B cell (primary cell): ENCODE measurements at regions not wholly inside any gene's neighbourhood (a gene's known extent, or its start where the extent isn't known, plus 50 kb on each side); places are given as distances from the start of the nearest gene placed in this dataset.

ENCODE experiments used
- ATAC-seq: fragments of 200-7000 bp; cut with Tn5 transposase; one replicate; pipeline ENCODE4 v1.10.0; 2021; ENCODE audit warnings: low read depth, mild to moderate bottlenecking, moderate number of reproducible peaks, moderate library complexity
- CTCF ChIA-PET: fragments of 350-600 bp; sonication (Branson Sonifier 250); formaldehyde crosslinking; loops from one replicate; lab custom pipeline; 2021; ENCODE audit warnings: antibody characterized with exemption, inconsistent platforms; lab: Charles Lee
- POLR2A ChIA-PET: fragments of 350-600 bp; sonication (Branson Sonifier 250); formaldehyde crosslinking; loops from one replicate; lab custom pipeline; 2021; ENCODE audit warnings: antibody characterized with exemption; lab: Charles Lee
- DNase-seq: peaks from one replicate; pipeline ENCODE4 v3.0.0; 2013
- H2AFZ ChIP-seq: 2 replicates; pipeline ENCODE4 v1.6.1; 2012; ENCODE audit warnings: mild to moderate bottlenecking, low read depth, low read length; ENCODE audit not compliant: insufficient read depth, poor library complexity, severe bottlenecking
- H3K27ac ChIP-seq, 2 donors: 1 replicate in 1 of 2; 2 replicates in 1 of 2; pipeline ENCODE4 v1.5.1; 2012 to 2013; ENCODE audit warnings: low read length in 2 of 2, mild to moderate bottlenecking in 2 of 2, moderate library complexity in 1 of 2
- H3K27me3 ChIP-seq, 4 experiments: fragments of 200-600 bp in 1 of 4; sonication (generic) in 1 of 4; replicated peaks in 1 of 4; 1 replicate in 2 of 4; 2 replicates in 2 of 4; pipeline versions ENCODE4 v1.6.1 to v1.7.0; 2013 to 2016; ENCODE audit warnings: low read length in 3 of 4, mild to moderate bottlenecking in 2 of 4, mixed read lengths in 1 of 4, moderate library complexity in 1 of 4; ENCODE audit not compliant: insufficient read depth in 4 of 4, control insufficient read depth in 3 of 4; ENCODE audit errors: control extremely low read depth in 1 of 4
- H3K36me3 ChIP-seq, 2 experiments: replicated peaks in 1 of 2; 1 replicate in 1 of 2; 2 replicates in 1 of 2; pipeline versions ENCODE4 v1.6.1 to v1.7.1; 2013; ENCODE audit warnings: low read length in 1 of 2; ENCODE audit not compliant: insufficient read depth in 2 of 2, control insufficient read depth in 1 of 2; ENCODE audit errors: control extremely low read depth in 1 of 2, extremely low read depth in 1 of 2
- H3K4me1 ChIP-seq, 2 donors: fragments of 200-600 bp in 1 of 2; sonication (generic) in 1 of 2; 1 replicate in 1 of 2; 2 replicates in 1 of 2; pipeline versions ENCODE4 v1.5.1 to v1.6.1; 2013 to 2017; ENCODE audit warnings: low read length in 2 of 2; ENCODE audit not compliant: control insufficient read depth in 2 of 2, insufficient read depth in 2 of 2
- H3K4me2 ChIP-seq: replicated peaks from 2 replicates; pipeline ENCODE3; 2012; ENCODE audit warnings: mild to moderate bottlenecking, low read depth, low read length; ENCODE audit not compliant: poor library complexity, severe bottlenecking
- H3K4me3 ChIP-seq, 5 experiments: fragments of 200-600 bp in 1 of 5; sonication (generic) in 1 of 5; 1 replicate in 3 of 5; 2 replicates in 2 of 5; pipeline versions ENCODE4 v1.5.1 to v1.7.0; 2011 to 2016; ENCODE audit warnings: low read length in 4 of 5, mild to moderate bottlenecking in 4 of 5, low read depth in 2 of 5, control low read depth in 1 of 5, moderate library complexity in 1 of 5; ENCODE audit not compliant: insufficient read depth in 1 of 5; ENCODE audit errors: control extremely low read depth in 1 of 5, extremely low read depth in 1 of 5
- H3K79me2 ChIP-seq: fragments of 200-600 bp; sonication (generic); one replicate; pipeline ENCODE4 v1.6.0; 2016; ENCODE audit warnings: low read length; ENCODE audit not compliant: control insufficient read depth, insufficient read depth
- H3K9ac ChIP-seq: fragments of 200-600 bp; sonication (generic); 2 replicates; pipeline ENCODE4 v1.6.1; 2017; ENCODE audit warnings: mild to moderate bottlenecking, low read length, moderate library complexity
- H3K9me3 ChIP-seq, 3 donors: one replicate each; pipeline versions ENCODE4 v1.6.1 to v1.7.1; 2013; ENCODE audit warnings: low read length in 2 of 3; ENCODE audit not compliant: control insufficient read depth in 2 of 3, insufficient read depth in 1 of 3; ENCODE audit errors: control extremely low read depth in 1 of 3
- H4K20me1 ChIP-seq: 2 replicates; pipeline ENCODE4 v1.6.0; 2012; ENCODE audit warnings: mild to moderate bottlenecking, low read length; ENCODE audit not compliant: insufficient read depth, control insufficient read depth, poor library complexity, severe bottlenecking
- H3K27ac Mint-ChIP-seq: one replicate; pipeline ENCODE4 v1.8.0; 2021; ENCODE audit warnings: mixed read lengths
- H3K27me3 Mint-ChIP-seq: one replicate; pipeline ENCODE4 v1.8.0; 2021; ENCODE audit warnings: mixed read lengths
- H3K4me1 Mint-ChIP-seq: one replicate; pipeline ENCODE4 v1.8.0; 2021; ENCODE audit warnings: mixed read lengths
- H3K4me3 Mint-ChIP-seq: one replicate; pipeline ENCODE4 v1.8.0; 2021; ENCODE audit warnings: mixed read lengths
- H3K9me3 Mint-ChIP-seq: one replicate; pipeline ENCODE4 v1.8.0; 2022; ENCODE audit warnings: mixed read lengths; ENCODE audit not compliant: insufficient read depth
- CTCF ChIP-seq: fragments of 200-600 bp; IDR thresholded peaks from one replicate; pipeline ENCODE4 v1.8.0; 2022; ENCODE audit warnings: antibody characterized with exemption, mild to moderate bottlenecking
- EZH2 ChIP-seq: IDR thresholded peaks from 2 replicates; pipeline ENCODE4 v1.6.1; 2012; ENCODE audit warnings: borderline replicate concordance, low read depth, mild to moderate bottlenecking, moderate library complexity, low read length; ENCODE audit not compliant: insufficient read depth, poor library complexity, severe bottlenecking
- WGBS: methylation state at CpG from one replicate; pipeline ENCODE4 v1.1.5; 2013; ENCODE audit warnings: missing lambda C conversion rate; ENCODE audit not compliant: insufficient coverage; 5-methylcytosine and 5-hydroxymethylcytosine counted together
- intact Hi-C: fragments of 100-400 bp; cut with micrococcal nuclease; formaldehyde crosslinking; loops from one replicate; pipeline ENCODE4 v1.10.0; 2022

GRCh38 chrX:77085372-77085771 is 361.8 kb upstream of the FGF16 start:
- H3K27me3 ChIP-seq, result no peaks in the 10 kb centered on the region
- no CpG with 5 or more reads among the region's 4 CpGs for WGBS
- CTCF ChIA-PET, result no interaction called here
- peaks cover 0 to 13% (median 0%) of the 10 kb centered on the region in 3 donors for H3K9me3 ChIP-seq
- ATAC-seq (no peak), DNase-seq (no peak)
- no peak overlapping the region for H3K4me2 ChIP-seq
- no peak for TF ChIP-seq EZH2
- no peak for TF ChIP-seq CTCF
- no peak overlapping the region for H2AFZ ChIP-seq
- POLR2A ChIA-PET, result no interaction called here
- H3K79me2 ChIP-seq, result no peaks in the 10 kb centered on the region
- H3K4me3 ChIP-seq, result no peak overlapping the region
- H3K27ac Mint-ChIP-seq, result no peak overlapping the region
- no peak overlapping the region for H3K27ac ChIP-seq
- no peaks in the 10 kb centered on the region for H4K20me1 ChIP-seq
- peaks cover 2% of the 10 kb centered on the region for H3K9me3 Mint-ChIP-seq
- no peak overlapping the region for H3K4me3 Mint-ChIP-seq
- no peak overlapping the region for H3K9ac ChIP-seq
- intact Hi-C loops, result no loop called here
- H3K27me3 Mint-ChIP-seq, result no peaks in the 10 kb centered on the region
- H3K4me1 Mint-ChIP-seq, result no peaks in the 10 kb centered on the region
- H3K36me3 ChIP-seq, result no peaks in the 10 kb centered on the region
- H3K4me1 ChIP-seq, result no peaks in the 10 kb centered on the region

- no peak for ATAC-seq
- no peak overlapping the region for H3K4me3 ChIP-seq
- Mint-ChIP-seq H3K27me3 (no peaks in the 10 kb centered on the region), H3K4me3 (no peak overlapping the region), H3K4me1 (no peaks in the 10 kb centered on the region), H3K27ac (no peak overlapping the region), H3K9me3 (no peaks in the 10 kb centered on the region)
- H3K9ac ChIP-seq, result no peak overlapping the region
- H3K36me3 ChIP-seq, result no peaks in the 10 kb centered on the region
- ChIA-PET POLR2A (no interaction called here), CTCF (no interaction called here)
- H2AFZ ChIP-seq, result no peak overlapping the region
- TF ChIP-seq CTCF, result no peak
- TF ChIP-seq EZH2, result no peak
- no peaks in the 10 kb centered on the region for H3K4me1 ChIP-seq
- H3K9me3 ChIP-seq, result peaks cover 0 to 6% (median 0%) of the 10 kb centered on the region in 3 donors
- DNase-seq, result no peak
- intact Hi-C loops, result no loop called here
- H3K4me2 ChIP-seq, result no peak overlapping the region
- H3K27me3 ChIP-seq, result no peaks in the 10 kb centered on the region
- H4K20me1 ChIP-seq, result no peaks in the 10 kb centered on the region
- WGBS, result no CpG with 5 or more reads among the region's 7 CpGs
- no peaks in the 10 kb centered on the region for H3K79me2 ChIP-seq
- no peak overlapping the region for H3K27ac ChIP-seq
Measured at GRCh38 chrX:77087529-77088169, 359.5 kb upstream of the FGF16 start.
